ENCODE measurements at regions not wholly inside any gene's neighbourhood (a gene's known extent, or its start where the extent isn't known, plus 50 kb on each side); places are given as distances from the start of the nearest gene placed in this dataset.

- CTCF ChIA-PET: no interaction called here
- POLR2A ChIA-PET: no interaction called here
Observed at GRCh38 chr9:118533101-118533500, 828.9 kb downstream of the TLR4 start.

- CTCF ChIA-PET: no interaction called here
- POLR2A ChIA-PET: no interaction called here
Observed at GRCh38 chr9:118533850-118534249, 829.6 kb downstream of the TLR4 start.

DNA sequence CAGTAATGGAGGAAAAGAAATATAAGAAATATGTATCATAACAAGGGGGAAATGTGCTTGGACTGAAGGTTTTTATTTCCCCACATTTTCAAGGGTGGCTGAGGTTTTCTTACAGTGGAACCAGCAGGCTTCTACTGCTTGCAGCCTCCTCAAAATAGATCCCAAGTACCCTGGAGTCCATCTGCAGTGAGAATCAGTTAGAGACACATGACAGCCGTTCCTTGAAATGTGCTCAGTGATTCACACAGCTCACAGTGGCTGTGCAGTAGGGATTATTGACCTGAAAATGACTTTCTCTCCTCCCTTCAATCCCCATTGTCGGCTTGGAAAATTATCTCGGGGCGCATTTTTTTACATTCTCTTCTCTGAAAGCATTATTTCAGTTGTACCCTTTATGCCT, 832.0 kb downstream of the TLR4 start:
- ChIA-PET CTCF (no interaction called here), POLR2A (no interaction called here)

DNA sequence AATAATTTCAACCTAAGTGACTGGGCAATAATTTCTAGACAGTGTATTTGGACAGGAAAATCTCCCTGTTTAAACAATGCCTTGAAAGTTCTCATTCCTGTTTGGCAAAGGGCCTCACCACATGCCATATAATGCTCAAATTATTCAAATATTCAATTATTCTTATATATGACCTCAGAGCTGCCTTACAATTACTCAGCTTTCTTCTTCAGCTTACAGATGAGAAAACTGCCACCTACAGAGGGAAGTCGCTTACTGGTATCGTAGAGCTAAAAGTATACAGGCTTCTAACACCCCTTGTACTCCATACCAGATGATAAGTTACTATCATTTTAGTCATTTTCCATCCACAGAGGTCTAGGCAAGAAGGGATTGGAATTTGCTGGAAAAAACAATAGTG, 830.3 kb downstream of the BRINP1 start:
- ChIA-PET CTCF (no interaction called here), POLR2A (no interaction called here)

GRCh38 chr9:118553465-118553864, 815.8 kb downstream of the BRINP1 start:
- POLR2A ChIA-PET: no interaction called here
- CTCF ChIA-PET: no interaction called here

DNA sequence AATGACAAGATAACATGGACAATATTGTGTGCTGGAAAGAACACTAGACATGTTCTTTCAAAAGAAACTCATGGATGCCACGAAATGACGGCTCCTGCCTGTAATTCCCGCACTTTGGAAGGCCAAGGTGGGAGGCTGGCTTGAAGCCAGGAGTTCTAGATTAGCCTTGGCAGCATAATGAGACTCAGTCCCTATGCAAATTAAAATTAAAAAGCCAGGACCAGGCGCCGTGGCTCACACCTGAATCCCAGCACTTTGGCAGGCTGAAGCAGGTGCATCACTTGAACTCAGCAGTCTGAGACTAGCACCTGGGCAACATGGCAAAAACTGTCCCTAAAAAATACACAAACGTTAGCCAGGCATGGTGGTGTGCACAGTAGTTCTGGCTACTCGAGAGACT, 814.2 kb downstream of the BRINP1 start:
- ChIA-PET POLR2A (no interaction called here), CTCF (no interaction called here)

GRCh38 chr9:118558026-118558425, 811.2 kb downstream of the BRINP1 start:
- ChIA-PET POLR2A (no interaction called here), CTCF (no interaction called here)

- POLR2A ChIA-PET: no interaction called here
- CTCF ChIA-PET: no interaction called here
Observed at GRCh38 chr9:118558891-118559290, 810.3 kb downstream of the BRINP1 start.

DNA sequence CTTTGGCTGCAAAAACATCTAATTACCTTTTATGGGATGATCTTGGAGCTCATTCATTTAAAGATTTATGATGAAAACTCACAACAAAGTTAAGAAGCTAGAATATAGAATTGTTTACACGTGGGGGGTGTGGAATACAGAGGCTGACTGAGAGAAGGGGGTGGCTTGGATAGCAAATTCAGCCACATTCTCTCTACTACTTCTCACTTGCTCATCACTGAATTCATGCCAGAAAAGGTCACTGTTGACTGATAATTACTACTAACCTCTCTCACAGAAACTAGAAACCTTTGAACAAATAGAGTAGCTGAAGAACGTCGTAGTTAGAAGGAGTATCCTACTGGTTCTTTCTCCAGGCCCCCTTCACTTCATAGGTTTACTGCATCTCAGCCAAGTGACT, 808.2 kb downstream of the BRINP1 start:
- ChIA-PET POLR2A (no interaction called here), CTCF (no interaction called here)

DNA sequence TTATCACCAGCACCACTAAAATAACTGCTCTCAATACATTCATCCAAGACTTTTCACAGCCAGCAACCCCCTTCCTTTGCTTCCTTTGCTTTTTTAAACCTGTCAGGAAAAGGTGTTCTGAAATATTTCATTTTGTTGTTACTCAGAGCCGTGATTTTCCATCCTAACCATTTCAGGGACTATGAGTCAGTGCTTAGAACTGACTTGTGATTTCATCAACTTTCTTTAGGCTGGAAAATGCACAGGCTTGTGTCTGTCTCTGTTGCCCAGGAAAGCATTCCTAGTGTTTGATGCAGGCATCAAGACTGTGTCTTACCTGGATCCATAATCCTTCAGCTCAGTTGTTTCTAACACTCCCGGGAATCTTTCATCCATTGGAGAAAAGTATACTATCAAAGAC, 805.6 kb downstream of the BRINP1 start:
- CTCF ChIA-PET: no interaction called here
- POLR2A ChIA-PET: no interaction called here

GRCh38 chr9:118567861-118568260, 801.4 kb downstream of the BRINP1 start:
- CTCF ChIA-PET: no interaction called here
- POLR2A ChIA-PET: no interaction called here

DNA sequence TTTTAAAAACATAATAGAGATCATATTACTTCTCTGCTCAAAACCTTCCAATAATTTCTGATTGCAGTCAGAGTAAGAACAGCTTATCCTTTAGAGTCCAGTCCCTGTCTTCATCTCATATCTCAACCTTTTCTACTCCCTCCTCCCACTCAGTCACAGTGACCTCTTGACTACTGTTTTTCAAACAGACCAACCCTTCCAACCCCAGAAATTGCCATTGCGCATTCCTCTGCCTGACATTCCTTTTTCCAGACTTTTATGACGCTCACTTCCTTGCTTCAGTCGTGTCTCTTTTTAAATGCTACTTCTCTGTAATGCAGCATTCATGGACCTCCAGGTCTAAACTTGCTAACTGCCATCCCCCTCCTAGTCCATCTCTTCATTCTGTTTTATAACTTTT, 800.5 kb downstream of the BRINP1 start:
- ChIA-PET POLR2A (no interaction called here), CTCF (no interaction called here)

DNA sequence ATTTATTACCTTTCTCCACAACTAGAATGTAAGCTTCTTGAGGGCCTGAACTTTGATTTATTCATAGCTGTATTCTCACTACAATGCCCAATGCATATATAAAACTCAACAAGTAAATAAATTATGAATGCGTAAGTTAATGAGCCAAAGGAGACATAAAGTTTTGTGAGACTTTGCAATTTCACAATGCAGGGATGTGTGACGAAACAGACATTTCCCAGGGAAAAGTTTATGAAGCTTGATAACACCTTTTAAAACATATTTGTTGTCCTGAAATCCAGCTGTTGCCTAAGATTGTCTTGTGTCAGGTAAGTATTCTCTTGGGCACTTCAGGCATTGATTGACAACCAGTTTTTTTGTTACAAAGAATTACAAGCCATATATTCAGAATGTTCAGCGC, 800.1 kb downstream of the BRINP1 start:
- CTCF ChIA-PET: no interaction called here
- POLR2A ChIA-PET: no interaction called here

GRCh38 chr9:118570066-118570465, 799.2 kb downstream of the BRINP1 start:
- CTCF ChIA-PET: no interaction called here

DNA sequence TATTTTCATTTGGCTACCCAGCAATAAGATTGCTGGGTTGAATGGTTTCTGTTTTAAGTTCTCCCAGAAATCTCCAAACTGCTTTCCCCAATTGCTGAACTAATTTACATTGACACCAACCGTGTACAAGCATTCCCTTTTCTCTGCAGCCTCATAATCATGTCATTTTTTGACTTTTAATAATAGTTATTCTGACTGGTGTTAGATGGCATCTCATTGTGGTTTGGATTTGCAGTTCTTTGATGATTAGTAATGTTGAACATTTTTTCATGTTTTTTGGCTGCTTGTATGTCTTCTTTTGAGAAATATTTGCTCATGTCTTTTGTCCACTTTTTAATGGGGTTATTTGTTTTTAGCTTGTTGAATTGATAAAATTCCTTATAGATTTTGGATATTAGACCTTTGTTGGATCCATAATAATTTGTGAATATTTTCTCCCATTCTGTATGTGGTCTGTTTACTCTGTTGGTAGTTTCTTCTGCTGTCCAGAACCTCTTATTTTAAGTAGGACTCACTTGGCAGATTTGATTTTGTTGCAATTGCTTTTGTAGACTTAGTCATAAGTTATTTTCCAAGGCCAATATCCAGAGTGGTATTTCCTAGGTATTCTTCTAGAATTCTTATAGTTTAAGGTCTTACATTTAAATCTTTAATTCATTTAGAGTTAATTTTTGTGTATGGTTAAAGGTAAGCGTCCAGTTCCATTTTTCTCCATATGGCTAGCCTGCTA, 793.7 kb downstream of the BRINP1 start:
- CTCF ChIA-PET: no interaction called here
- POLR2A ChIA-PET: no interaction called here

More at GRCh38 chr9:118570066-118570465, 799.2 kb downstream of the BRINP1 start:
- POLR2A ChIA-PET: no interaction called here

DNA sequence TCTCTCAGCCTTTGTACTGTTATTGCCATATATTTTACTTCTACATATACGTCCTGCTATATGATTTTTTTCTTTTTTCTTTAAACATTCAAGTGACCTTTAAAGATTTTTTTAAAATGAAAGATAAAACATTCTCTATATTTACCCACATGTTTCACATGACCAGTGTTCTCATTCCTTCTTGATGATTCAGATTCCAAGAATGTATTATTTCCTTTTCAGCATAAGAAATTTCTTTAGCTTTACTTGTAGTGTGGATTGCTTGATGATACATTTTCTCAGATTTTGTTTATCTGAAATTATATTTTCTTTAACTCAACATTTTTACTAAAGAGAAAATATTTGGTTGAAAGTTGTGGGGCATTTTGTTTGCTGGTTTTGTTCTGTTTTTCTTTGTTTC, 792.1 kb downstream of the BRINP1 start:
- POLR2A ChIA-PET: no interaction called here
- CTCF ChIA-PET: no interaction called here

GRCh38 chr9:118578467-118578866, 790.8 kb downstream of the BRINP1 start:
- CTCF ChIA-PET: no interaction called here
- POLR2A ChIA-PET: no interaction called here

GRCh38 chr9:118583414-118583813, 785.8 kb downstream of the BRINP1 start:
- ChIA-PET POLR2A (no interaction called here), CTCF (interaction anchor here (0.7 kb wide), 1 partner anchor 225 kb away, joined by 3 read pairs; no protein-coding TSS in a partner anchor)

GRCh38 chr9:118586978-118587377, 782.3 kb downstream of the BRINP1 start:
- ChIA-PET CTCF (no interaction called here), POLR2A (no interaction called here)

DNA sequence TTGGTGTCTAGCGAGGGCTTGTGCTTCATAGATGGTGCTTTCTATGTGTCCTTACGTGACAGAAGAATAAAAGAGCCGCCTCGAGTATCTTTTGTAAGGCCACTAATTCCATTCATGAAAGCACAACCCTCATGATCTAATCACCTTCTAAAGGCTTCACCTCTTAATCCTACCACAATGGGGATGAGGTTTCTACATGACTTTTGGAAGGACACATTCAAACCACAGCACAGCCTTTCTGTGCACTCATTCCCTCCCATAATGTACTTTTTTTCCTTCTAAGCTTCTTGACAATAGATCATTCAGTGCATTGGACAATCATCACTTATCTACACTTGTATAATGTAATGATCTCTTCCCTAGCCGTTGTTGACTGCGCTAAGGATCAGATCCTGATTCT, 774.8 kb downstream of the BRINP1 start:
- CTCF ChIA-PET: no interaction called here
- POLR2A ChIA-PET: no interaction called here

DNA sequence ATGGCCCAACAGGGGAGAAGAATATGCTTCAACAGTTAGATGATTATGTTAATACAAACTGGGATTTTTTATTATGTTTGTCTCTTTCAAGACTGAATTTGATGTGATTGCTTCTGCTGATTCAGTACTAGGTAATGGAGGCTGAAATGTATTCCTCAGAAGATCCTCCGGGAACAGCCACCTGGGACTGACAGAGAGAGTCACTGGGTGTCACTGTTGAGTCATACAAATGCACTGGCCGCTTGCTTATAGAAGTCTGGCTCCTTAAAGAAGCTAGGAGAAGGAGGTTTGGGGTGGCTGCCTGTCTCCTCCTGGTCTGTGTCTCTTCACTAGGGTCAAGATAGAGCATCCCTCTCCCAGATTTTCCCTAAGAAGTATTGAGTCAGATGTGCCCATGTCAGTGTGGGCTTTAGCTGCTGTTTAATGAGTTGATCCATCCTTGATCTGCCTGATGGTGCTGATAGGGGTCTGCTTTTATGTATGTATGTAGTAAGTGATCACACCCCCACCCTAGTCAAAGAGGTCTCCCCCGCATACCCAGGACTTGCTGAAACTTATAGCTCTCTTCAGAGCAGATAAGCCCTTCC, 773.4 kb downstream of the BRINP1 start:
- ChIA-PET CTCF (no interaction called here), POLR2A (no interaction called here)

- POLR2A ChIA-PET: no interaction called here
- CTCF ChIA-PET: no interaction called here
Observed at GRCh38 chr9:118596374-118597015, 772.7 kb downstream of the BRINP1 start.
